ENCODE measurements at regions not wholly inside any gene's neighbourhood (a gene's known extent, or its start where the extent isn't known, plus 50 kb on each side); places are given as distances from the start of the nearest gene placed in this dataset.

DNA sequence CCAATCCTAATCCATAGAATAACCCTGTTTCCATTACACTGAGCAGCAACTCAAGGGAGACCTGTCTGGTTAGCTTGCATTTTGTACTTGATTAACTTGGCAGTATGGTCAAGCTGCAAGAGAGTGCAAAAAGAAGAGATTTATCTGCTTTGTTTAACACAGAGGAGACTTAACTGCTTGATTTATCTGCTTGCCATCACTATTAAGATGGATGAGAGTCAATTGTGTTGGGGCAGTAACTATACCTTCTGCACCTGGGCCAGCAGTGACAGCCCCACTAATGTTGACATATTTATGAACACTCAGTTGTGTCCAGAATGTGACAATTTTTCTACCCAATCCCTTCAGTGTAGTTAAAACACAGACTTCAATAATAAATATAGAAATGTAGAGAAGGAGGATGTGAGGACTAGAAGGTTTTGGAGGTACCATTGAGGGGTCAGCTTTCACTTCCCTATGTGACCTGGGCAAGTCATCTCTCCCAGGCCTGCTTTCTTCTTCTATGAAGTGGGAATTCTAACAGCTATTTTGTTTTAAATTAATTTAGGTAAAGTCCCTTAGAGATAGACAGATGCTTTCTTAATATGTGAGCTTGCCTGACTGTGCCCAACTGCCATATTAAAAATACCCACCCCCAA is 159.1 kb upstream of the KCNK2 start:
- Histone ChIP-seq H3K4ac (ENCODE audit: low read length) (no peak overlapping the region), H3K9ac (ENCODE audit: low read depth, low read length, poor library complexity) (no peak overlapping the region), H3K18ac (ENCODE audit: low read length) (no peak overlapping the region), H3K4me2 (ENCODE audit: insufficient read depth, low read length, poor library complexity, severe bottlenecking) (no peak overlapping the region), H2BK120ac (ENCODE audit: low read depth, low read length) (no peak overlapping the region), H2AK5ac (ENCODE audit: low read depth, low read length) (no peak overlapping the region), H3K23ac (ENCODE audit: low read depth, low read length, poor library complexity) (no peak overlapping the region), H3K36me3 (replicated peaks in 1 of 2; ENCODE audit: control insufficient read depth in 2 of 2, insufficient read depth in 2 of 2, low read length in 2 of 2) (no peaks in the 10 kb centered on the region), H3K4me1 (ENCODE audit: control insufficient read depth in 2 of 2, insufficient read depth in 1 of 2, low read depth in 1 of 2, low read length in 2 of 2) (peaks cover 3 to 4% of the 10 kb centered on the region in 2 donors), H3K14ac (ENCODE audit: low read length) (no peak overlapping the region), H3K4me3 (ENCODE audit: low read length in 2 of 2) (no peak overlapping the region), H3K27me3 (ENCODE audit: control insufficient read depth in 3 of 3, insufficient read depth in 3 of 3, low read depth in 1 of 3, low read length in 3 of 3) (no peaks in the 10 kb centered on the region), H3K9me3 (replicated peaks in 1 of 2; ENCODE audit: control insufficient read depth in 2 of 2, insufficient read depth in 1 of 2, low read depth in 1 of 2, low read length in 2 of 2) (no peaks in the 10 kb centered on the region), H2BK12ac (ENCODE audit: low read length) (no peak overlapping the region), H2BK5ac (ENCODE audit: low read length) (no peak overlapping the region), H3K79me1 (ENCODE audit: low read depth, low read length) (no peaks in the 10 kb centered on the region), H2AFZ (ENCODE audit: low read length) (no peak overlapping the region), H3K27ac (replicated peaks; ENCODE audit: low read length) (no peak overlapping the region), H2BK15ac (ENCODE audit: low read length) (no peak overlapping the region), H4K91ac (ENCODE audit: low read depth, low read length, poor library complexity) (no peak overlapping the region), H4K8ac (ENCODE audit: low read depth, low read length) (no peak overlapping the region)
- no peak for DNase-seq (ENCODE audit: low spot score)

DNA sequence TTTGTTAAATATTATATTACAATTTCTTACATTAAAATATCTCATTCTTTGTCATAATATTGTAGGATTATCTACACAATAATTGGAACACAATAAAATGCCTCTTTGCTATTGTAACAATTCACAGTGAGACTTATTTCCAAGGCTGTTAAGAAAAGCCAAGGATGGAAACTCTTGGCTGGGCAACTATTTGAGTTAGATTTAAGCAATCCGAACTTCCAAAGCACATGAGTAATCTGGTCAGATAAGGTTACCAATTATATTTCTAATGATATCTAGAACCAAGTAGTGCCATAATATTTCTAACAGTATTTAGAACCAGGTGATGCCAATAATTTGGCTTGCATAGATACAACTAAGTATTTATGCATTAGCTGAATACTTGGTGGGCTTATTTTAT is 154.7 kb upstream of the KCNK2 start:
- Histone ChIP-seq H2BK5ac (ENCODE audit: low read length) (no peak overlapping the region), H3K9me3 (replicated peaks in 1 of 2; ENCODE audit: control insufficient read depth in 2 of 2, insufficient read depth in 1 of 2, low read depth in 1 of 2, low read length in 2 of 2) (peaks cover 0 to 2% of the 10 kb centered on the region in 2 donors), H4K91ac (ENCODE audit: low read depth, low read length, poor library complexity) (no peak overlapping the region), H4K8ac (ENCODE audit: low read depth, low read length) (no peak overlapping the region), H2BK12ac (ENCODE audit: low read length) (no peak overlapping the region), H3K4me3 (ENCODE audit: low read length in 2 of 2) (no peak overlapping the region), H3K4me2 (ENCODE audit: insufficient read depth, low read length, poor library complexity, severe bottlenecking) (no peak overlapping the region), H3K9ac (ENCODE audit: low read depth, low read length, poor library complexity) (no peak overlapping the region), H2AK5ac (ENCODE audit: low read depth, low read length) (no peak overlapping the region), H2AFZ (ENCODE audit: low read length) (no peak overlapping the region), H3K23ac (ENCODE audit: low read depth, low read length, poor library complexity) (no peak overlapping the region), H3K79me1 (ENCODE audit: low read depth, low read length) (no peaks in the 10 kb centered on the region), H3K27me3 (ENCODE audit: control insufficient read depth in 3 of 3, insufficient read depth in 3 of 3, low read depth in 1 of 3, low read length in 3 of 3) (no peaks in the 10 kb centered on the region), H3K27ac (replicated peaks; ENCODE audit: low read length) (no peak overlapping the region), H3K18ac (ENCODE audit: low read length) (no peak overlapping the region), H2BK120ac (ENCODE audit: low read depth, low read length) (no peak overlapping the region), H3K36me3 (replicated peaks in 1 of 2; ENCODE audit: control insufficient read depth in 2 of 2, insufficient read depth in 2 of 2, low read length in 2 of 2) (no peaks in the 10 kb centered on the region), H3K4me1 (ENCODE audit: control insufficient read depth in 2 of 2, insufficient read depth in 1 of 2, low read depth in 1 of 2, low read length in 2 of 2) (peaks cover 0 to 4% of the 10 kb centered on the region in 2 donors), H3K14ac (ENCODE audit: low read length) (no peak overlapping the region), H2BK15ac (ENCODE audit: low read length) (no peak overlapping the region), H3K4ac (ENCODE audit: low read length) (no peak overlapping the region)
- DNase-seq (ENCODE audit: low spot score): no peak
- no CpG with 5 or more reads among the region's 1 CpG for WGBS, 2 donors (ENCODE audit: extremely low coverage in 2 of 2, insufficient read length in 2 of 2, insufficient replicate concordance in 1 of 2)

DNA sequence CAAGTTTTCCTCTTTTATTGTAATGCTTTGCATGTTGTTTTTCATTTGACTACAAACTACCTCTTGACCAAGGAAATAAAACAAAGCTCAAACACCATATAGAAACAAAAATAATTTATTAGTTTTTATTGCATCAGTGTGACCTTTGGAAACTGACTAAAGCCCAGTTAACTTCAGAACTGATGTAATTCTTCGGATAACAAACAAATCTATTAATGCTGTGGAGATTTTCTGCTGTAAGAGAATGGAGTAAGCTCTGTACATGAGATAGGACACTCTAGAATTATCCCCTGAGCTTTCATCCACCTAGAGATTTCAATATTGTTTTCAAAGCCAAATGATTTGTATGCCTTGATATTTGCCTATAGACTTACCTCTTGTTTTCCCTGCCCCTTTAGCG is 154.0 kb upstream of the KCNK2 start:
- H3K36me3 ChIP-seq (replicated peaks in 1 of 2; ENCODE audit: control insufficient read depth in 2 of 2, insufficient read depth in 2 of 2, low read length in 2 of 2): no peaks in the 10 kb centered on the region
- H3K4me3 ChIP-seq (ENCODE audit: low read length in 2 of 2): no peak overlapping the region
- no peak overlapping the region for H3K27ac ChIP-seq (replicated peaks; ENCODE audit: low read length)
- H2BK15ac ChIP-seq (ENCODE audit: low read length): no peak overlapping the region
- H3K14ac ChIP-seq (ENCODE audit: low read length): no peak overlapping the region
- no peak overlapping the region for H4K8ac ChIP-seq (ENCODE audit: low read depth, low read length)
- H2BK120ac ChIP-seq (ENCODE audit: low read depth, low read length): no peak overlapping the region
- no peak overlapping the region for H3K4me2 ChIP-seq (ENCODE audit: insufficient read depth, low read length, poor library complexity, severe bottlenecking)
- H4K91ac ChIP-seq (ENCODE audit: low read depth, low read length, poor library complexity): no peak overlapping the region
- no peak for DNase-seq (ENCODE audit: low spot score)
- no peak overlapping the region for H3K18ac ChIP-seq (ENCODE audit: low read length)
- H3K79me1 ChIP-seq (ENCODE audit: low read depth, low read length): no peaks in the 10 kb centered on the region
- H3K9ac ChIP-seq (ENCODE audit: low read depth, low read length, poor library complexity): no peak overlapping the region
- no peak overlapping the region for H3K4ac ChIP-seq (ENCODE audit: low read length)
- no peaks in the 10 kb centered on the region for H3K4me1 ChIP-seq (ENCODE audit: control insufficient read depth in 2 of 2, insufficient read depth in 1 of 2, low read depth in 1 of 2, low read length in 2 of 2)
- no peak overlapping the region for H2BK5ac ChIP-seq (ENCODE audit: low read length)
- H3K27me3 ChIP-seq (ENCODE audit: control insufficient read depth in 3 of 3, insufficient read depth in 3 of 3, low read depth in 1 of 3, low read length in 3 of 3): no peaks in the 10 kb centered on the region
- no peak overlapping the region for H2AK5ac ChIP-seq (ENCODE audit: low read depth, low read length)
- no peak overlapping the region for H3K23ac ChIP-seq (ENCODE audit: low read depth, low read length, poor library complexity)
- H2AFZ ChIP-seq (ENCODE audit: low read length): no peak overlapping the region
- H2BK12ac ChIP-seq (ENCODE audit: low read length): no peak overlapping the region
- no CpG with 5 or more reads among the region's 2 CpGs for WGBS, 2 donors (ENCODE audit: extremely low coverage in 2 of 2, insufficient read length in 2 of 2, insufficient replicate concordance in 1 of 2)
- peaks cover 0 to 2% of the 10 kb centered on the region in 2 donors for H3K9me3 ChIP-seq (replicated peaks in 1 of 2; ENCODE audit: control insufficient read depth in 2 of 2, insufficient read depth in 1 of 2, low read depth in 1 of 2, low read length in 2 of 2)

GRCh38 chr1:214933375-214933774 is 149.2 kb upstream of the KCNK2 start:
- Histone ChIP-seq H3K23ac (ENCODE audit: low read depth, low read length, poor library complexity) (no peak overlapping the region), H3K4me2 (ENCODE audit: insufficient read depth, low read length, poor library complexity, severe bottlenecking) (no peak overlapping the region), H2BK12ac (ENCODE audit: low read length) (no peak overlapping the region), H3K36me3 (replicated peaks in 1 of 2; ENCODE audit: control insufficient read depth in 2 of 2, insufficient read depth in 2 of 2, low read length in 2 of 2) (no peaks in the 10 kb centered on the region), H2BK15ac (ENCODE audit: low read length) (no peak overlapping the region), H2BK5ac (ENCODE audit: low read length) (no peak overlapping the region), H3K4ac (ENCODE audit: low read length) (no peak overlapping the region), H4K8ac (ENCODE audit: low read depth, low read length) (no peak overlapping the region), H3K27me3 (ENCODE audit: control insufficient read depth in 3 of 3, insufficient read depth in 3 of 3, low read depth in 1 of 3, low read length in 3 of 3) (no peaks in the 10 kb centered on the region), H2BK120ac (ENCODE audit: low read depth, low read length) (no peak overlapping the region), H3K9ac (ENCODE audit: low read depth, low read length, poor library complexity) (no peak overlapping the region), H3K4me1 (ENCODE audit: control insufficient read depth in 2 of 2, insufficient read depth in 1 of 2, low read depth in 1 of 2, low read length in 2 of 2) (no peaks in the 10 kb centered on the region), H2AK5ac (ENCODE audit: low read depth, low read length) (no peak overlapping the region), H3K4me3 (ENCODE audit: low read length in 2 of 2) (no peak overlapping the region), H3K14ac (ENCODE audit: low read length) (no peak overlapping the region), H3K27ac (replicated peaks; ENCODE audit: low read length) (no peak overlapping the region), H4K91ac (ENCODE audit: low read depth, low read length, poor library complexity) (no peak overlapping the region), H2AFZ (ENCODE audit: low read length) (no peak overlapping the region), H3K9me3 (replicated peaks in 1 of 2; ENCODE audit: control insufficient read depth in 2 of 2, insufficient read depth in 1 of 2, low read depth in 1 of 2, low read length in 2 of 2) (peaks cover 0 to 2% of the 10 kb centered on the region in 2 donors), H3K79me1 (ENCODE audit: low read depth, low read length) (no peaks in the 10 kb centered on the region), H3K18ac (ENCODE audit: low read length) (no peak overlapping the region)
- no peak for DNase-seq (ENCODE audit: low spot score)
- WGBS, 2 donors (ENCODE audit: extremely low coverage in 2 of 2, insufficient read length in 2 of 2, insufficient replicate concordance in 1 of 2): no CpG with 5 or more reads among the region's 4 CpGs

Data from neuronal stem cell (in vitro differentiated cells).